Spleen (tissue), 11 donors: ENCODE measurements at regions not wholly inside any gene's neighbourhood (a gene's known extent, or its start where the extent isn't known, plus 50 kb on each side); places are given as distances from the start of the nearest gene placed in this dataset.

ENCODE experiments used
- DNase-seq: peaks from one replicate; pipeline ENCODE4 v3.0.0-alpha.2; 2020
- H3K27ac ChIP-seq, 8 donors: fragments of 200-600 bp; sonication (generic) in 7 of 8; 1 replicate in 4 of 8; 2 replicates in 4 of 8; pipeline versions ENCODE4 v1.5.0 to v1.8.0; 2016 to 2021; ENCODE audit warnings: inconsistent platforms in 4 of 8, mild to moderate bottlenecking in 4 of 8, moderate library complexity in 1 of 8
- H3K27me3 ChIP-seq, 7 donors: fragments of 200-600 bp; sonication (generic) in 6 of 7; replicated peaks in 1 of 7; 1 replicate in 4 of 7; 2 replicates in 3 of 7; pipeline versions ENCODE4 v1.5.0 to v1.8.0; 2016 to 2021; ENCODE audit warnings: inconsistent platforms in 3 of 7, mild to moderate bottlenecking in 1 of 7
- H3K36me3 ChIP-seq, 6 donors: fragments of 200-600 bp; sonication (generic) in 5 of 6; 1 replicate in 4 of 6; 2 replicates in 2 of 6; pipeline versions ENCODE4 v1.5.0 to v1.8.0; 2016 to 2021; ENCODE audit warnings: inconsistent platforms in 2 of 6
- H3K4me1 ChIP-seq, 6 donors: fragments of 200-600 bp; sonication (generic) in 5 of 6; 1 replicate in 3 of 6; 2 replicates in 3 of 6; pipeline versions ENCODE4 v1.5.0 to v1.8.0; 2016 to 2021; ENCODE audit warnings: inconsistent platforms in 3 of 6
- H3K4me3 ChIP-seq, 8 donors: fragments of 200-600 bp; sonication (generic) in 7 of 8; 1 replicate in 4 of 8; 2 replicates in 4 of 8; pipeline versions ENCODE4 v1.5.0 to v1.8.0; 2016 to 2021; ENCODE audit warnings: inconsistent platforms in 4 of 8, mild to moderate bottlenecking in 4 of 8, moderate library complexity in 2 of 8
- H3K9me3 ChIP-seq, 8 donors: fragments of 200-600 bp; sonication (generic) in 7 of 8; 1 replicate in 4 of 8; 2 replicates in 4 of 8; pipeline versions ENCODE4 v1.5.0 to v1.8.0; 2016 to 2021; ENCODE audit warnings: inconsistent platforms in 4 of 8
- CTCF ChIP-seq, 11 experiments: fragments of 200-600 bp in 7 of 11; fragments of 450-650 bp in 4 of 11; sonication (generic) in 4 of 11; IDR thresholded peaks in 8 of 11; conservative IDR thresholded peaks in 3 of 11; 1 replicate in 7 of 11; 2 replicates in 4 of 11; pipeline versions ENCODE4 v1.4.0 to v1.8.0; 2016 to 2021; ENCODE audit warnings: antibody characterized with exemption in 11 of 11, inconsistent platforms in 4 of 11, mild to moderate bottlenecking in 1 of 11
- POLR2A ChIP-seq, 3 donors: fragments of 450-650 bp; IDR thresholded peaks; one replicate each; pipeline ENCODE4 v1.5.1; 2017; ENCODE audit warnings: antibody characterized with exemption in 3 of 3, mild to moderate bottlenecking in 1 of 3
- POLR2AphosphoS5 ChIP-seq, 3 donors: sonication (generic); formaldehyde crosslinking; IDR thresholded peaks; one replicate each; pipeline ENCODE4 v1.5.1; 2017; ENCODE audit warnings: antibody characterized with exemption in 3 of 3
- WGBS, 5 donors: extraction: QIAGEN DNeasy Blood & Tissue Kit in 3 of 5; methylation state at CpG; one replicate each; pipeline versions ENCODE4 v1.1.5 to v1.1.7; 2013 to 2018; 5-methylcytosine and 5-hydroxymethylcytosine counted together
- intact Hi-C: fragments of 100-400 bp; cut with DNase I; formaldehyde crosslinking; loops from one replicate; pipeline ENCODE4 v1.15.0; 2023; ENCODE audit warnings: low total_unique reads
- donor health status: healthy with polysubstance abuse.
- donor health status: DM: no; HTN: no; CAD: no; lungs with moderate emphysema.
- donor health status: DM: no; HTN: no; CAD: no.
- donor health status: Bipolar disorder and iron deficiency.
- donor health status: healthy.
- donor health status: DM: no; HTN: no; CAD: no.
- donor health status: DM: yes; HTN: yes; CAD: no.

GRCh38 chr10:56934515-56934914 is 573.5 kb upstream of the ZWINT start:
- Histone ChIP-seq H3K4me3 (no peak overlapping the region), H3K27ac (no peak overlapping the region), H3K27me3 (no peaks in the 10 kb centered on the region), H3K9me3 (peaks cover 0 to 48% (median 25%) of the 10 kb centered on the region in 8 donors), H3K4me1 (no peaks in the 10 kb centered on the region), H3K36me3 (no peaks in the 10 kb centered on the region)
- 67 to 92% (median 78%) methylated on average over 4 of the region's 4 CpGs for WGBS, 5 donors
- no peak for DNase-seq
- intact Hi-C loops = no loop called here
- no peak for TF ChIP-seq POLR2AphosphoS5 (IDR thresholded peaks at IDR 0.05)
- no peak for TF ChIP-seq POLR2A (IDR thresholded peaks at IDR 0.05)
- no peak for TF ChIP-seq CTCF (IDR thresholded peaks at IDR 0.05 in 8 of 11, conservative IDR thresholded peaks at IDR 0.05 in 3 of 11)

DNA sequence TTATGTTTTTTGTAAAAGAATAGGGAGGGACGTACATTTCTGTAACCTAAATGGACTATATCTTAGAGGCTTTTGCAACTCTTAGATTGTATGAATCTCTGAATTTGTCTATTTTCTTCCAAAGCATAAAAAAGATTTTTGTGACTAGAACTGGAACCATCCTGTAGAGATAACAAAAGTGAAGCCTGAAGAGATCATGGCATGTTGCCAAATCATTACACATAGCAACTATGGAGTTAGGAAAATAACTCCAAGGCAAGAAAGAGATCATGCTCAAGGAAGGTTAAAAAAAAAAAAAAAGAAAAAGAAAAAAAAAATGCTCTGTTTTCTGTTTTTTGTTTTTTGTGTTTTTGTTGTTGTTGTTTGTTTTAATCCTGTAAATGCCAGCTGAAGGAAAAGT is 567.7 kb upstream of the ZWINT start:
- 77 to 85% (median 78%) methylated on average over 1 of the region's 1 CpG for WGBS, 5 donors
- intact Hi-C loops = no loop called here
- no peaks in the 10 kb centered on the region for H3K27me3 ChIP-seq
- no peak overlapping the region for H3K27ac ChIP-seq
- TF ChIP-seq CTCF (IDR thresholded peaks at IDR 0.05 in 8 of 11, conservative IDR thresholded peaks at IDR 0.05 in 3 of 11) (no peak), POLR2AphosphoS5 (IDR thresholded peaks at IDR 0.05) (no peak), POLR2A (IDR thresholded peaks at IDR 0.05) (no peak)
- H3K4me3 ChIP-seq = no peak overlapping the region
- no peaks in the 10 kb centered on the region for H3K36me3 ChIP-seq
- H3K9me3 ChIP-seq = peaks cover 0 to 42% (median 18%) of the 10 kb centered on the region in 8 donors
- no peaks in the 10 kb centered on the region for H3K4me1 ChIP-seq
- no peak for DNase-seq

- WGBS, 5 donors = 73 to 90% (median 84%) methylated on average over 2 of the region's 2 CpGs
- Histone ChIP-seq H3K9me3 (peaks cover 0 to 41% (median 24%) of the 10 kb centered on the region in 8 donors), H3K4me1 (no peaks in the 10 kb centered on the region), H3K4me3 (no peak overlapping the region), H3K27me3 (no peaks in the 10 kb centered on the region), H3K27ac (no peak overlapping the region), H3K36me3 (no peaks in the 10 kb centered on the region)
- intact Hi-C loops = no loop called here
- DNase-seq = no peak
- TF ChIP-seq POLR2A (IDR thresholded peaks at IDR 0.05) = no peak
- no peak for TF ChIP-seq CTCF (IDR thresholded peaks at IDR 0.05 in 8 of 11, conservative IDR thresholded peaks at IDR 0.05 in 3 of 11)
- no peak for TF ChIP-seq POLR2AphosphoS5 (IDR thresholded peaks at IDR 0.05)
Measured at GRCh38 chr10:56927701-56928100, 566.6 kb upstream of the ZWINT start.

GRCh38 chr10:56920601-56921261 is 559.7 kb upstream of the ZWINT start:
- Histone ChIP-seq H3K4me1 (no peaks in the 10 kb centered on the region), H3K36me3 (no peaks in the 10 kb centered on the region), H3K4me3 (no peak overlapping the region), H3K27me3 (no peaks in the 10 kb centered on the region), H3K9me3 (peaks cover 0 to 27% (median 23%) of the 10 kb centered on the region in 8 donors), H3K27ac (no peak overlapping the region)
- DNase-seq = no peak
- intact Hi-C loops = no loop called here
- 83 to 93% (median 85%) methylated on average over 11 of the region's 11 CpGs for WGBS, 5 donors
- no peak for TF ChIP-seq CTCF (IDR thresholded peaks at IDR 0.05 in 8 of 11, conservative IDR thresholded peaks at IDR 0.05 in 3 of 11)
- TF ChIP-seq POLR2AphosphoS5 (IDR thresholded peaks at IDR 0.05) = no peak
- no peak for TF ChIP-seq POLR2A (IDR thresholded peaks at IDR 0.05)
